T-helper 1 cell treated with Interleukin-12 subunit alpha and Interleukin-12 subunit beta and Interleukin-4 antibody, amounts not matched to agents 30 μg/mL and 1 μg/mL, for 36 hours (primary cell): ENCODE measurements at regions not wholly inside any gene's neighbourhood (a gene's known extent, or its start where the extent isn't known, plus 50 kb on each side); places are given as distances from the start of the nearest gene placed in this dataset.

Experiments used
- H3K27ac Mint-ChIP-seq: one replicate; pipeline ENCODE4 v1.8.0; 2021; ENCODE audit warnings: mild to moderate bottlenecking, mixed read lengths
- H3K27me3 Mint-ChIP-seq: one replicate; pipeline ENCODE4 v1.8.0; 2021; ENCODE audit warnings: low read depth, mixed read lengths
- H3K36me3 Mint-ChIP-seq: one replicate; pipeline ENCODE4 v1.8.0; 2021; ENCODE audit warnings: low read depth, mixed read lengths
- H3K4me1 Mint-ChIP-seq: one replicate; pipeline ENCODE4 v1.8.0; 2021; ENCODE audit warnings: low read depth, mixed read lengths
- H3K4me3 Mint-ChIP-seq: one replicate; pipeline ENCODE4 v1.8.0; 2021; ENCODE audit warnings: mild to moderate bottlenecking, moderate library complexity, mixed read lengths
- H3K9me3 Mint-ChIP-seq: one replicate; pipeline ENCODE4 v1.8.0; 2021; ENCODE audit warnings: mixed read lengths

GRCh38 chr6:14757014-14757413 lies 488.9 kb upstream of the JARID2 start:
- no peak overlapping the region for H3K27ac Mint-ChIP-seq

DNA sequence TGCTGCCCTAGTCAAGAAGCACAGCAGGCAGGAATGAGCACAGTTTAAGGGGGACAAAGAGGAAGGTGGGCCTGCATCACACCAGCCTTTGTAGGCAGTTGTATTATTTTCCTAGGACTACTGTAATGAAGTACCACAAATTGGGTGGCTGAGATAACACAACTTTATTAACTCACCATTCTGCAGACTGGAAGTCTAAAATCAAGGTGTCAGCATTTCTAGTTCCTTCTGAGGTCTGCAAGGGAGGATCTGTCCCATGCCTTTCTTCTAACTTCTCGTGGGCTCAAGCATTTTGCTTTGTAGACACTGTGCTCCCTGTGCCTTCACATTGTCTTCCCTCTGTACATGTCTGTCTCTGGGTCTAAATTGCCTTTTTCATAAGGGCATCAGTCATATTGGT lies 488.5 kb upstream of the JARID2 start:
- Mint-ChIP-seq H3K4me1 (peaks cover 5% of the 10 kb centered on the region), H3K9me3 (no peaks in the 10 kb centered on the region), H3K27ac (no peak overlapping the region), H3K4me3 (no peak overlapping the region), H3K36me3 (no peaks in the 10 kb centered on the region), H3K27me3 (no peaks in the 10 kb centered on the region)

More at GRCh38 chr6:14757014-14757413, 488.9 kb upstream of the JARID2 start:
- Mint-ChIP-seq H3K4me3 (no peak overlapping the region), H3K27me3 (no peaks in the 10 kb centered on the region), H3K36me3 (no peaks in the 10 kb centered on the region), H3K4me1 (peaks cover 5% of the 10 kb centered on the region), H3K9me3 (no peaks in the 10 kb centered on the region)

DNA sequence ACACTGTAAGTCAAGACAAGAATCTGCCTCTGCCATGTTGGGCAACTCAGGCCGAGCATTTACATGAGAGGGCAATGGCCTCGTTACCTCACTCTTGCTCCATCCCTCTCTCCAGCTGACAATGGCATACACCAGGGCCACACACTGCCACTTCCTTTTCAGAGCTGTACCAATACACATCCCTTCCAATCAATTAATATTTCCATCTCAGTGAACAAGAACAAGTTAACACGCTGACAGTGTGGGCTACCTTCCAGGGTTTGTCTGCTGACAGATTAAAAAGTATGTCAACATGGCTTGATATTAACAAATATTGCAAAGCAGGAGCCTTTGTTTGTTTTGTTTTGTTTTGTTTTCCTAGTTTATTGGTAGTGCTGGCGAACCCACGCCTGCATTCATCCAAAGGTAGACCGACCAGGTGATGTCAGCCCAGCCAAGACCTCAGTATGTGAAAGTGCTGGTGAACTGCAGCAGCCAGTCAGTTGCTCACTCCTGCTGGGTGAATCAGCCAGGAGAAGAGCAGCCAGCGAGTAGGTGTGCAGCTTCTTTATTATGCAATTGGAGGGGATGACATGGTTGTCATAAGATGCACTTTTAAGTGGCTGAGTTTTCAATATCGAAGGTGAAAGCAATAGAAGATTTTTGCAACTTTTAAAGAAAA lies 487.3 kb upstream of the JARID2 start:
- Mint-ChIP-seq H3K9me3 (no peaks in the 10 kb centered on the region), H3K36me3 (no peaks in the 10 kb centered on the region), H3K4me3 (no peak overlapping the region), H3K27me3 (no peaks in the 10 kb centered on the region), H3K27ac (no peak overlapping the region), H3K4me1 (peaks cover 5% of the 10 kb centered on the region)

- Mint-ChIP-seq H3K27ac (no peak overlapping the region), H3K27me3 (no peaks in the 10 kb centered on the region), H3K4me1 (peaks cover 5% of the 10 kb centered on the region), H3K4me3 (no peak overlapping the region), H3K9me3 (no peaks in the 10 kb centered on the region), H3K36me3 (no peaks in the 10 kb centered on the region)
Observed at GRCh38 chr6:14759976-14760672, 485.7 kb upstream of the JARID2 start.

DNA sequence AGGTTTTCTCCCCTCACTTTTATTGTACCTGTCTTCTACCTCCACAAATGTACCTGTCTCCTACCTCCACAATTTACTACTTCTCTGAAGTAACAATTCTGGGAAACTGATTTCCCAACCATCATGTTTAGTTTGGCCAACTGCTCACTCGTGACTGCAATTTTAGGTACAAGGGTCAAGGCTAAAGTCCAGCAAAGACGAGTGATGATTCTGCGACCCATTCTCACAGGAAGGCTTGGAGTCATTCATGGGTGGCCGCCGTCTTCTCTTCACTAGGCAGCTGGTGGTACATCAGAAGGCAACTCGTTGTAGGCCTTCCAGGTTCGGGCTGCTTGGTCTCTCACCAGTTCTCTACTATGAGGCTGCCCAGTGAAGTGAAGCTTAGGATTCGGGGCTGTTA lies 483.8 kb upstream of the JARID2 start:
- no peaks in the 10 kb centered on the region for H3K9me3 Mint-ChIP-seq
- H3K36me3 Mint-ChIP-seq: no peaks in the 10 kb centered on the region
- peaks cover 4% of the 10 kb centered on the region for H3K4me1 Mint-ChIP-seq
- H3K4me3 Mint-ChIP-seq: no peak overlapping the region
- no peak overlapping the region for H3K27ac Mint-ChIP-seq
- no peaks in the 10 kb centered on the region for H3K27me3 Mint-ChIP-seq

- Mint-ChIP-seq H3K4me3 (no peak overlapping the region), H3K36me3 (no peaks in the 10 kb centered on the region), H3K27me3 (no peaks in the 10 kb centered on the region), H3K27ac (no peak overlapping the region), H3K4me1 (no peaks in the 10 kb centered on the region), H3K9me3 (no peaks in the 10 kb centered on the region)
Observed at GRCh38 chr6:14763139-14763538, 482.7 kb upstream of the JARID2 start.

- H3K27ac Mint-ChIP-seq: no peak overlapping the region
- no peak overlapping the region for H3K4me3 Mint-ChIP-seq
- H3K36me3 Mint-ChIP-seq: no peaks in the 10 kb centered on the region
- H3K4me1 Mint-ChIP-seq: no peaks in the 10 kb centered on the region
- H3K27me3 Mint-ChIP-seq: no peaks in the 10 kb centered on the region
- no peaks in the 10 kb centered on the region for H3K9me3 Mint-ChIP-seq
Observed at GRCh38 chr6:14763616-14764015, 482.3 kb upstream of the JARID2 start.

GRCh38 chr6:14765106-14765505 lies 480.8 kb upstream of the JARID2 start:
- no peak overlapping the region for H3K4me3 Mint-ChIP-seq
- no peaks in the 10 kb centered on the region for H3K4me1 Mint-ChIP-seq
- no peaks in the 10 kb centered on the region for H3K9me3 Mint-ChIP-seq
- no peaks in the 10 kb centered on the region for H3K27me3 Mint-ChIP-seq
- H3K27ac Mint-ChIP-seq: no peak overlapping the region
- no peaks in the 10 kb centered on the region for H3K36me3 Mint-ChIP-seq

DNA sequence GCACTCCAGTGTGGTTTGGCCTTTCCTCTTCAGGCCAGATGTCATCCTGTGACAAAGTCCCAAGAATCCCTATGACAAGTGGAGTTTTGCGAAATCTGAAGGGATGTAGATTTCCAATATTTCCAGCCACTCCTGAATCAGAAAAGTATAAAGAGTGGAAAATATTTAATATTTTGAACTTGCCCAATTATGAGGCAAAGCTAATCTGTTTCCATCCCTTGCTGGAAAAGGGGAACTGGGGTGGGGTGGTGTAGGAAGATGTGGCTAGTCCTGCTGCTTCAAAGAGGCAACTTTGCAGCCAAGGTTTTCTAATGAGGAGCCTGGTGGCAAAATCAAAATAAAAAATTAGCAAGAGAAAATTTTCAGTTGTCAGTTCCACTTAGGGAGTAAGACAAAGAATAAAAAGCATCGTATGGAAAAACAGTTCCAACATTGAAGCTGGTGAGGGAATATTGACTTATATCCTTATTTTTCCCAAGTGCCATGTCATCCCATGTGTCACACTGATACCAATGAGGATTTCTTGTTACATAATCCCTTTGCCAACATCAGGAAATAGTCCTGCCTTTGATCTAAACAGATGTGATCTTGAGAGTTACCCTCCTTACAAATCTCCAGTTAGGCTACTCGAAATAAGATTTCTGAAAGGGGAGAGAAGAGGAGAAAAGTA lies 480.0 kb upstream of the JARID2 start:
- no peaks in the 10 kb centered on the region for H3K36me3 Mint-ChIP-seq
- H3K27ac Mint-ChIP-seq: no peak overlapping the region
- no peaks in the 10 kb centered on the region for H3K4me1 Mint-ChIP-seq
- H3K27me3 Mint-ChIP-seq: no peaks in the 10 kb centered on the region
- H3K4me3 Mint-ChIP-seq: no peak overlapping the region
- no peaks in the 10 kb centered on the region for H3K9me3 Mint-ChIP-seq

DNA sequence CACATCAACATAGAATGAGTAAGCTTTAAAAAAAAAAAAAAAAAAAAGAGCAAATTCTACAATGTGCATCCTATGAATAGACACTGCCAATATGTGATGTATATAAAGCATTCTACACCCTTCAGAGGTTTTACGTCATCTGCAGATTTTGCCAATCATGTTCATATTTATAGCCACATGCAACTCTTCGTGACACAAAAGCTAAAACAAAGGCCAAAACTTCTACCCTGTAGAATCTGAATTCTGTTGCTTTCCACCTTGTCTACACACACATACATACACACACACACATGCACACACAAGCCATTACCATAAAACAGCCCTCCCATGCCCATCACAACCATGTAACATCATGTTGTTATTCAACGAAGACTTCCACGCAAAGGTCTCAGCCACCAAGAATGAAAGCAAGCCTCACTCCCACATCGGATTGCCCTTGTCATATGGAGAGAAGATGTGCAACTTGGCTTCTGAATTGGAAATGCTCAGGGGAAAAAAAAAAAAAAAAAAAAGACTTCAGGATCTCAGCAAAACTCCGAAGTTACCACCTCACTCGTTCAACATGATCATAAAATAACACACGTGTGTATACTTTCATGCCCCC lies 479.4 kb upstream of the JARID2 start:
- Mint-ChIP-seq H3K27ac (no peak overlapping the region), H3K4me3 (no peak overlapping the region), H3K9me3 (no peaks in the 10 kb centered on the region), H3K4me1 (no peaks in the 10 kb centered on the region), H3K27me3 (no peaks in the 10 kb centered on the region), H3K36me3 (no peaks in the 10 kb centered on the region)

DNA sequence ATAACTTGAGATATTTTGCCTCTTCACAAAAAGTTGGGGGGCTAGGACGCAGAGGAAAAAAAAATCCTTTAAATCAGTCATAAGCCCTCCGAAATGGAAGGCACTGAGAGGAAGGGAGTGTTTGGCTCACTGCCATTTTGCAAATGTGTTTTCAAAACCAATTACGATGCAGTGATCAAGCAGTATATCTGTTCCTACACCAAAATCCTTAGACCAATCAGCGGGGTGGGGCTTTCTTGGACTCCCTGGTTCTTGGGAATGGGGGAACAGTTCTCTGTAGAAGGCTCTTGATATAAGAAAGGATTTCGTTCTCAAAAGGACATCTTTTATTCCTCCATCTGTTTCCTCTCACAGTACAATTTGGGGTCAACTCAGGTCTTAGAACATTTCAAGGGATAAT lies 478.6 kb upstream of the JARID2 start:
- H3K27me3 Mint-ChIP-seq: peaks cover 3% of the 10 kb centered on the region
- no peaks in the 10 kb centered on the region for H3K4me1 Mint-ChIP-seq
- no peak overlapping the region for H3K27ac Mint-ChIP-seq
- H3K4me3 Mint-ChIP-seq: no peak overlapping the region
- H3K36me3 Mint-ChIP-seq: no peaks in the 10 kb centered on the region
- no peaks in the 10 kb centered on the region for H3K9me3 Mint-ChIP-seq

DNA sequence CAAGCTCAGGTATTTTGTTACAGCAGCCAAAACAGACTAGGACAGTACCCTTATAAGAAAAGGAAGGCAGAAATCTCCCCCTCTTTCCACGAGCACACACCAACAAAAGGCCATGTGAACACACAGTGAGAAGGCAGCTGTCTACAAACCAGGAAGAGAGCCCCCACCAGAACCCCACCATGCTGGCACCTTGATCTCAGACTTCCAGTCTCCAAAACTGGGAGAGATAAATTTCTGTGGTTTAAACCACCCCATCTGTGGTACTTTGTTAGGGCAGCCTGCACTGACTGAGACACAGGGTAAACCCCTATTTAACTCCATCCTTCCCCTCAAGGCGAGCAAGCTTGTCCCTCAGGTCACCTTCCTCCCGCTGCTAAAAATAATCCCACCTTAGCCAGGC lies 475.8 kb upstream of the JARID2 start:
- Mint-ChIP-seq H3K4me1 (no peaks in the 10 kb centered on the region), H3K4me3 (no peak overlapping the region), H3K27ac (no peak overlapping the region), H3K36me3 (no peaks in the 10 kb centered on the region), H3K27me3 (peaks cover 6% of the 10 kb centered on the region), H3K9me3 (no peaks in the 10 kb centered on the region)

GRCh38 chr6:14770572-14770971 lies 475.3 kb upstream of the JARID2 start:
- no peaks in the 10 kb centered on the region for H3K9me3 Mint-ChIP-seq
- no peak overlapping the region for H3K27ac Mint-ChIP-seq

GRCh38 chr6:14771016-14771415 lies 474.9 kb upstream of the JARID2 start:
- peaks cover 12% of the 10 kb centered on the region for H3K27me3 Mint-ChIP-seq
- H3K27ac Mint-ChIP-seq: no peak overlapping the region
- no peaks in the 10 kb centered on the region for H3K9me3 Mint-ChIP-seq
- H3K36me3 Mint-ChIP-seq: peaks cover 2% of the 10 kb centered on the region
- H3K4me1 Mint-ChIP-seq: no peaks in the 10 kb centered on the region
- H3K4me3 Mint-ChIP-seq: no peak overlapping the region

More at GRCh38 chr6:14770572-14770971, 475.3 kb upstream of the JARID2 start:
- Mint-ChIP-seq H3K4me3 (no peak overlapping the region), H3K27me3 (peaks cover 8% of the 10 kb centered on the region), H3K4me1 (no peaks in the 10 kb centered on the region), H3K36me3 (peaks cover 2% of the 10 kb centered on the region)

DNA sequence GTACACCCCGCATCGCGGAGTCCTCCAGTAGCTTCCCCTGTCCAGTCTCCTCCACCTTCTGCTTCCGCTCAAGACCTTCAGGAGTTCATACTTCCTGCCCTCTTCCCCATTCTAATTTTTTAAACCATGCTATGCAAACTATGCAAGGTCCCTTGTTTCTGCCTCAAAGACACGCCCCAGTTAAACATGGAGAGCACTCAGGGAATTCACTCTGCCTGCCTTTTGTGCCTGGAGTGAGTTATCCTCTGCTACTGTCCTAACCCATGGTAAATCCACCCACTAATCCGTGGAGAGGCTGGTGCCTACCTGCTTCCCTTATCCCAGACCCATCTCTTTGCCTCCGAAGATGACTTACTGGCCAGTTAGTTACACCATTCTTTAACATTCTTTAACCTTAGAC lies 473.7 kb upstream of the JARID2 start:
- no peak overlapping the region for H3K27ac Mint-ChIP-seq

More for the DNA sequence above, 473.7 kb upstream of the JARID2 start:
- Mint-ChIP-seq H3K9me3 (peaks cover 5% of the 10 kb centered on the region), H3K27me3 (peaks cover 14% of the 10 kb centered on the region), H3K4me3 (no peak overlapping the region), H3K4me1 (no peaks in the 10 kb centered on the region), H3K36me3 (peaks cover 2% of the 10 kb centered on the region)
